ENCODE measurements at regions not wholly inside any gene's neighbourhood (a gene's known extent, or its start where the extent isn't known, plus 50 kb on each side); places are given as distances from the start of the nearest gene placed in this dataset.

DNA sequence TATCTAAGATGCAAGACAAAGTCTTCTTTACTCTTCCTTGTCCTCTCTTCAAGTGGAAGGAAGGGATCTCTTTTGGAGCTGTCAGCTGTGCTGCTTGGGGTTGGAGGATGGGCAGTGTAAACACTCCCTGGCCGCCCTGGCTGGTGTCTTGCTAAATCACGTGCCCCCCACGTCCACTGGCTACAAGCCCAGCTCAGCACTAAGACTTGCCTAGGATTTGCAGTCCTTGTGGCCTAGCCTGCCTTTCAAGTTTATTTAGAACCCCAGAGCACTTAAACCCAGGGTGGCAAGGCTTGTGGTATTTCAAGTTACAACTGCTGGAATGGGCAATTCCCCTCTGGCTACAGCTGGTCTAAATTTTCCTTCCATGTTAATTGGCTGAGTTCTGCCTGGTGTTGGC, 272.4 kb upstream of the MYO3A start:
- no peak for DNase-seq (ENCODE audit: low read depth in 2 of 2)

DNA sequence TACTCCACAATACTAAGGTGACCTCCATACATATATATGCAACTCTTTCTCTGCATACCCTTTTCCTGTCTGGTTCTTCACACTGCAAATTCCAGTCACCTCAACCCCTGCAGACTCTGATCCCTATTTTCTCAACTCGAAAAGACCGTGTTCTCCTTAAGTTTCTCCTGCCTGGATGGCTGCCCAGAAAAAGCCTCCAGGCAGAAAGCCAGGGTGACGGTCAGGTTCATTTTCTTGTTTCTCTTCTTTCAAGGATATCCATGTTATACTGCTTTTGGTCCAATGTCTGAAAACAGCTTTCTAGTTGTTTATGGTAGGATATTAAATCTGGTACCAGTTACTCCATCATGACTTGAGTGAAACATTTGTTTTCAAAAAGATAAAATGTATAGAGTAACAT, 267.8 kb upstream of the MYO3A start:
- no peak for DNase-seq (ENCODE audit: low read depth in 2 of 2)

DNA sequence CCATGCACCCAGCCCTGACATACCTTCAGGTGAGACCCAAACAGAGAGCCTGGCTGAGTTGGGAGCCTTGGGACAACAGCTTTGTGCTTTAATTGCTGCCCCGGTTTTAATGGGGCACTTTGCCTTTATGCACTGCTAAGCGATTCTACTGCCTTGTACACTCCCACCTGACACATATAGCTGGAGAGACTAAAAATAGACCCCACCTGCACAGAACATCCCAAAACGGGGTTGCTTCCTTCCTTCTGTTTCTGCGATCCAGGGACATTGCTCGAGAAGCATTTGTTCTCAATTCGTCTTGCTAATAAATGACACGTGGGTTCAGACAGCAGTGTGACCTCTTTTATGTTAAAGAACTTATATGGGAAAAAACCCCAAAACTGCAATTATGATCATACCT, 258.8 kb upstream of the MYO3A start:
- DNase-seq (ENCODE audit: low read depth in 2 of 2) = no peak

DNA sequence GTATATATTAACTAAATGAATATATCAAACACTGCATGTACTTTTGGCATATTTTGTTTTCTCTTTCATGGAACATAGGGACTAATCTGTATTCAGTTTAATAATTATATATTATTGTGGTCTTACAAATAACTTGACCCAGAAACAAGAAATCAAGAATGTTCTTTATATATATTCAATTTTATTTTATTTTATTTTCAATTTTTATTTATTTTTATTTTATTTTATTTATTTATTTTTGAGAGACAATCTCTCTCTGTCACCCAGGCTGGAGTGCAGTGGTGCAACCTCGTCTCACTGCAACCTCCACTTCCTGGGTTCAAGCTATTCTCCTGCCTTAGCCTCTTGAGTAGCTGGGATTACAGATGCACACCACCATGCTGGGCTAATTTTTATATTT, 258.4 kb upstream of the MYO3A start:
- DNase-seq (ENCODE audit: low read depth in 2 of 2) = no peak

DNA sequence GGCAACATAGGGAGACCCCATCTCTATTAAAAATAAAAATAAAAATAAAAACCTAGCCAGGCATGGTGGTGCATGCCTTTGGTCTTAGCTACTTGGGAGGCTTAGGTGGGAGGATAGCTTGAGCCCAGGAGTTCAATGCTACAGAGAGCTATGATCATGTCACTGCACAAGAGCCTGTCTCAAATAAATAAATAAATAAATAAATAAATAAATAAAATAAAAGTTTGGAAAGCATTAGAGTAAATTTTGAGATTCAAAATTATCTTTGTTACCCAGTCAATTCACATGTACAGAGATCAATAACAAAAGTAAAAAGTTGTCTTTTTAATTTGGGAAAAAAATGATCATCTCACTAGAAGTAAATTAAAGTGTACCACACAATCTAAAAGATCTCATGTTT, 255.8 kb upstream of the MYO3A start:
- DNase-seq (ENCODE audit: low read depth in 2 of 2) = no peak

DNA sequence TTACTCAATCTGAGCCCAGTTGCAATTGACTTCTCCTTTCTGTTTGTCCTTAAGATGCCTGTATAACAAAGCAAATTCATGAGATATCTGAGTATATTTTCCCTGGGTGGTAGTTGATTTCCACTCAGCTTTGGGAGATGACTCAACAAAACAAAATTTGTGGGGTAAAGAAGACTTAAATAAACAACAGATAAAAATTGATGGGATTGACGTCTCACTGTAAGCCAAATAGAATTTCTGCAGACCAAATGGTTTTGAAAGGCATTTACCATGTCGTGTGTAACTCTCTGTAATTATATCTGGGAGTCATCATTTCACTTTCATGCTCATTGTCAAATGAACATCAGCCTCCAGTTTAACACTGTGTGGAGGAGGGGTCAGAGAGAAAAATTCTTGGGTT, 255.4 kb upstream of the MYO3A start:
- no peak for DNase-seq (ENCODE audit: low read depth in 2 of 2)

DNA sequence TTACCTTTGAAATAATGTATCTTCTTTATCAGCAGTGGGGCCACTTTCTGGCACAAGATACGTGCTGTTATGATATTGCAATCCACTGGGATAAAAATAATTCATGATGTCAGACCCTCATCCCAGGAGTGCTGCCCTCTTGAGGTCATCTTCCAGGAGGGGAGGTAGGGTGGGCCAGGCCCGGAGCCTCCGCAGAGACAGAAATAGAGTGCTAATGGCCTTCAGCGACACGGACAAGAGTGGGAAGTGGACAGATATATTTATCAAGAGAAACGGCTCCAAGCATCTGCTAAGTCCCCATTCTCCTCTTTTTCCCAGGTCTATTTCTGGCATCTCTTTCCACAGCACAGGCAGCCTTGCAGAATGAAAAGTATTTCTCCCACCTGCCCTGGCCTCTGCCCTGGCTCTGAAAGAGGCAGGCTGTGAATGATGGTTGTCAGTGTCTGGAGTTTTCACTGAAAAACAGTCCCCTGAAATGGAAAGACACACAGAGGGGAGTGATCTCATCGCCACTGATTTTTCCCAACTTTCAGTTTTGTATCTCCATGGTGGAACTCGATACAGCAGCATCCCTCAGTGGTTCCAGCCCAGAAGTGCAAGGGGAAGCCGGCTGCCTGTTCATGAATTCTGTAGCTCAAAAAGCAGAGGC, 251.7 kb upstream of the MYO3A start:
- no peak for DNase-seq (ENCODE audit: low read depth in 2 of 2)

DNA sequence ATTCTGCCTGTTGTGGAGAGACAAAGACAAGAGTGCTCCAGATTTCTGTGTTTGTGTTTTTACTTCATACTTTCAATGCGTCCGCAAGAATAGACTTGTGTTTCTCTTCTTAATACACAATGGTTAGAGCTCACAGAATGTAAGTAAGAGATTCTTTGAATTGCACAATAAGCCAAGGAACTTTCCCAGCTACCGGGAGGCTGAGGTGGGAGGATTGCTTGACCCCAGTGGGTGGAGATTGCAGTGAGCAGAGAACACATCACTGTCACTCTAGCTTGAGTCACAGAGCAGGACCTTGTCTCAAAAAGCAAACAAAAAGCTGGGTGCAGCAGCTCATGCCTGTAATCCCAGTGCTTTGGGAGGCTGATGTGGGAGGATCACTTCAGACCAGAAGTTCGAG, 250.7 kb upstream of the MYO3A start:
- DNase-seq (ENCODE audit: low read depth in 2 of 2) = no peak

DNA sequence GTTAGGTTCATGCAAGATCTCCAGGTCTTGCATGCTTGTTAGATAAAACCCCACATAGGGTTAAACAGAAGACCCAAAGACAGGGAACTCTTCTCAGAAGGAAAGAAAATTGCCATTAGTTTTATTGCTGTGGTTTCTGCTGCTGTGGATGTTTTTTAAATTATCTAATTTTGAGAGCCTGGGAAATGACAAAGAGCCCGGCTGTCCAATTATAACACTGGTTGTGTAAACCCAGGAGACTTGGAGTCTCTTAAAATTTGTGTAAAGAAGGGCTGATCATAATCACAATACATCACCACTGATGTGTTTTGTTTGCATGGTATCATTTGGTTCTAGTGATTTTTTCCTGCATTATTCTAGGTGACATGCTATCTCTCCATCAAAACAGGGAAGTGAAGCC, 246.5 kb upstream of the MYO3A start:
- no peak for DNase-seq (ENCODE audit: low read depth in 2 of 2)

DNA sequence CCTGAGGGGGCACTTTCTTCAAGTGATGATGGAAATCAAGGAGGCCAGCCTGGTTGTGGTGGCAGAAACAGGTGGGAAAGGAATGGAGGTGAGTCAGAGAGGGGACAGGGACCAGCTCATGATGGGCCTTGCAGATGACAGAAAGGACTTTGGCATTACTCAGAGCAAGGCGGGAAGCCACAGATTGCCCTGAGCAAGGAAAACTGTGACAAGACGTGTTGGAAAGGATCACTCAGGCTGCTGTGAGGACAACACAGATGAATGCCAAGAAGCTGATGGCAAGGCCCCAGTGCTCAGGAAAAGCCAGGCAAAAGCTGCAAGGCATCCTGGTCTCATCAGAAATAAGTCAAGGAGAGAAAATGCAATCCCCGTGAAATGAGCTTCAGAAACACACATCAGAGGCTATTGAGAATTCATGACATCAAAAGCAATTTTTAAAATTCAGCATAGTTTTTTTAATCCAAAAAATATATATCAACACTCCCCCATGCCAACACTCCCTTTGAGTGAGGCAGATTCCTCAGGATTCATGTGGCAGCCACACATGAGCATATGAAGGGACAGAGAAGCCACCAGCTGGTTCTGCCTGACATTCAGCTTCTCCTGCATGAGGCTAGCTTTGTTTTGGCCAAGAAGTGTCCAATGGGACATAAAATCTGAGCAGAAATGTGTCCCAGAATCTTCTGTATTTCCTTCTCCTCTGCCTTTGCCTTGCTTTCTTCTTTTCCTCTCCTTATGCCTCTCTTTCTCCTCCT, 244.5 kb upstream of the MYO3A start:
- no peak for DNase-seq (ENCODE audit: low read depth in 2 of 2)

DNA sequence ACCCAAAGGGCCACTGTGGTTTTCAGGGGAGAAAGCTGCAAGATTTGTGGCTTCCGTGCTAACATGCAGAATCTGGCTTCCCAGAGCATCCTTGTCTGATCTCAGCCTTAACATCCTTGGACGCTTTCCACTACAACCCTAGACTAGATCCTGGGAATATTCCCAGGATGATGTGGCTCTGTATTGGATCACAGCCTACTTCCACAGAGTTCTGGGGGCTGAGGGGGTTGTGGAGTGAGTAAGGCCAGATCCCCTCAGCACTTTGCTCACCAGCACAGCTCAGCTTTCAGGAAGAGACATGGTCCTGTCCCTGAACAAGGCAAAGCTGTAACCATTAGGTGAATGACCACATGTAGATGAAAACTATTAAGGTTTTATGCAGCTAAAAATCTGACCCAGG, 241.3 kb upstream of the MYO3A start:
- no peak for DNase-seq (ENCODE audit: low read depth in 2 of 2)

DNA sequence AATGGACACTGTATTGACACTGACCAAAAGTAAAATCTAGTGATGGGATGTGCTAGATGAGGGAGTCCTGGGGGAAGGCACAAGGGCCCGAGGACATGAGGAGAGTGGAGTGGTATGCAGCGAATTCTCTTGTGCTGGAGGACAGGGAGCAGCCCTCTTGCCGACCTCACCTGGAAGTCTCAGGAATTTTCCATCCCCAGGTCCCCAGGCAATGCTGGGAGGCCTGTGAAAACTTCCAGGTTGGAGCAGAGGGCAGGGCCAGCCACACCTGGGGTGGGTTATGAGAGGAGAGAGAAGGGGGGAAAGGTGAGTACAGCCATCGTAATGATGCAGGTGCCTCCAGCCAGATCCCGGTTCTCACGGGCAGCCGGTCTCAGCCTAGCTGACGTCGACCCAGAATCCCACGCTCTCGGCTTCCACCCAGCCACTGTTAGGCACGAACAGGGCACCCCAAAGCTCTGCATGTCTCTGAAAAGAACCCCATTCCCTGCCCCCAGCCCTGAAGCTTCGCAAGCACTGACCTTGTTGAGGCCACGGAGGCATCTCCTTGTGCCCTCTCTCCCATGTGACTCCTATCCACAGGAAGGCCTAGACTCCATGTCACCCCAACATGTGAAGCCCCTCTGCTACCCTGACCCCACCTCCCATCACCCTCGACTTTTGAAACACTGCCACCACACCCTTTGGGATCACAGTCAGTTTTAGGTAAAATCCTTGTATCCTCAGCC, 239.7 kb upstream of the MYO3A start:
- DNase-seq (ENCODE audit: low read depth in 2 of 2) = no peak

DNA sequence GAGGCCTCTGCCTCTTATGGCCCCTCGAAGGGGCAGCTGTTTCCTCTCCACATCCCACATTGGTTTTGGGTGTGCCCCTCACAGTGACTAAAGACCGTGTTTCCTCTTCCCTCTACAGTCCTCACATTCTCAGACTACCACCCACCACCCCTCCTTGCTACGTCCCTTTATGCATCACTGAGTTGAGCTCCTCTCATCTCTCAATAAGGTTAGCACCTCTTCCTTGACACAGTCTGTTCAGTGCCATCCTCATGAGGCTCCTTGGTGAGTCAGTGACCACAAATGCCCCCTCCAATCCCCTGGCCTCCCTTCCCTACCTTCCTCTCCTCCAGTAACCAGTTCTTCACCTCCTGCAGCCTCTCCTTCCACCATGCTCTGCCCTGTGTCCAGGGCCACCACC, 239.1 kb upstream of the MYO3A start:
- no peak for DNase-seq (ENCODE audit: low read depth in 2 of 2)

DNA sequence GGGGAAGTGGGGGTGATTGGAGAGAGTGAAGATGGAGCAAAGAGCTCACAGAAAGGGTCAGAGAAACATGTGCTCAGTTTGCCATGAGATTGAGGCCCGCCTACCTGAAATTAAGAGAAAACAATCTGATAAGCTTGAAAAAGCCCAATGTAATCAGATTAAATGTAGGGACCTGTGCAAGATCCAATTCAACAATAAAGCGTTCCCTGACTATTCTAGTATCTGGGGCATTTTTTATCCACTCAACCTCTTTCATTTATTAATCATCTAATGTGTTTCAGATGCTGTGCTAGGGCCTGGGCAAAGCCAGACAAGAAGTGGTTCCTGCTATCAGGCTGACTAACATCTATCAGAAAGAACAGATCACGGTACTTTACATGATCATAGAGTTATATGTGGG, 238.4 kb upstream of the MYO3A start:
- no peak for DNase-seq (ENCODE audit: low read depth in 2 of 2)

DNA sequence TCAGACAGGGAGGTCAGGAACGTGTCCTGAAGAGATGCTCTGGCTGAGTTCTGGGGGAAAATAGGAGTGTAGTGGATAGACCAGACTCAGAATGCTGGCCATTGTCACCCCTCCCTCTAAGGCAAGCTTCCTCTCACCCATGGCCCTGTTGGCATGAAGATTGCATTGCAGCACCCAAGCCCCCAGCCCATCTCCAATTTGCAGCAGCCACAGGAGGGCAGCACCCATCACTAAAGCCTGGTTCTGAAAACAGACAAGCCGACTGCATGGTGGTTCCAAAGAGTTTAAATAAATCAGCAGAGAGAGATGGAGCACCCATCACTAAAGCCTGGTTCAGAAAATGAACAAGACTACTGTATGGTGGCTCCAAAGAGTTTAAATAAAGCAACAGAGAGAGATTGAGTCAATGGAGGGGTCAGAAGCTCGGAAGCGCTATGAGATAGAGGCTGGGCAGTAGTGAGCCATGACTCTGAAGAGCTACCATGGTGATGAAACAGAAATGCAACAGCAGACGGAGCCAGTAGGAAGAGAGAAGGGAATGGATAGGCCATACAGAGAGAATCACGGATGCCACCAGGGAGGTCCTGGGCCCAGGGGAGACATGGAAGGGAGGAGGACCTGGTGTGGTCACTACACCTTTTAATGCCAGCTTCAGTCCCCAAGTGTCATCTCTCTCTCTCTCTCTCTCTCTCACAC, 237.9 kb upstream of the MYO3A start:
- no peak for DNase-seq (ENCODE audit: low read depth in 2 of 2)

DNA sequence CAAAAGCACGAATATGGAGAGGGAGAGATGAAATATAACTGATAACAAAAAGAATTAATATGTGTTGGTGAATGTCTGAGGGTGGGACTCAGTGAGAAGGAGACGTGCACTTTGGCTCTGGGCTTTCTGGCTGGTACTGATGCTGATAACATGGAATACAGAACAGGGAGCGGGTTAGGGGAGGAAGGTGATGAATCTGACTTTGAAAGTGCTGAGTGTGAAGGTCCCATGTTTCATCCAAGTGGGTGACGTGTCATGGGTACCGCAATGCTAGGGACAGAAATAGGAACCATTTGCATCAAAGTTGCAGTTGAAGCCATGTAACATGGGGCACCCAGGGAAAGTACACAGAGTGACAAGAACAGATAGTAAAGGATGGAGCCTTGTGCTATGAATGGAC, 236.6 kb upstream of the MYO3A start:
- no peak for DNase-seq (ENCODE audit: low read depth in 2 of 2)

DNA sequence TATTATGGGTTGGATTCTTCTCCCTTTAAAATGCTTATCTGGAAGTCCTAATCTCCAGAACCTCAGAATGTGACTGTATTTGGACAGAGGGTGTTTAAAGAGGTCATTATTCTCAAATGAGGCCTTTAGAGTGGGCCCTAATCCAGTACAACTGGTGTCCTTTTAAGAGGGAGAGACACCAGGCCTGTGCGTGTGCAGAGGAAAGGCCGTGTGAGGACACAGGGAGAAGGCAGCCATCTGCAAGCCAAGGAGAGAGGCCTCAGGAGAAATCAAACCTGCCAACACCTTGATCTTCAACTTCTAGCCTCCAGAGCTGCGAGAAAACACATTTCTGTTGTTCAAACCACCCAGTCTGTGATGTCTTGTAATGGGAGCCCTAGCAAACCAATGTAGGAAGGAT, 235.4 kb upstream of the MYO3A start:
- no peak for DNase-seq (ENCODE audit: low read depth in 2 of 2)

DNA sequence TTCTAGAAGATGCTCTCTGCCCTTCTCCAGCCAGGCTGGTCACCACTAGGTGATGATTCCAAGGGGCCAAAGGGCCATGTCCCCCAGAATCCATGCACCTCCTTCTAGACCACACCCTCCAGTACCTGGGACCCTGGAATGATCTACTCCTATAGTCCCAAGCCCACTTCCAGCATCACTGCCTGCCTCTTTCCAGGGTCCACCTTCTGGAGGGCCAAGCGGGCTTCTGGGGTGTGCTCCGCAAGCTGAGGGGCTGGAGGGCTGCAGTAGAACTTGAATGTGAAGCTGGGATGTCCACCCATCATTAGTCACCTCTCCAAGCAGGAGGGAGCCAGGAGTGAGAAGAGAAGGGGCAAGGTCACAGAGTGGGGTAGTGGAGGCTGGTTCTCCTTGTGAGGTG, 234.4 kb upstream of the MYO3A start:
- no peak for DNase-seq (ENCODE audit: low read depth in 2 of 2)

DNA sequence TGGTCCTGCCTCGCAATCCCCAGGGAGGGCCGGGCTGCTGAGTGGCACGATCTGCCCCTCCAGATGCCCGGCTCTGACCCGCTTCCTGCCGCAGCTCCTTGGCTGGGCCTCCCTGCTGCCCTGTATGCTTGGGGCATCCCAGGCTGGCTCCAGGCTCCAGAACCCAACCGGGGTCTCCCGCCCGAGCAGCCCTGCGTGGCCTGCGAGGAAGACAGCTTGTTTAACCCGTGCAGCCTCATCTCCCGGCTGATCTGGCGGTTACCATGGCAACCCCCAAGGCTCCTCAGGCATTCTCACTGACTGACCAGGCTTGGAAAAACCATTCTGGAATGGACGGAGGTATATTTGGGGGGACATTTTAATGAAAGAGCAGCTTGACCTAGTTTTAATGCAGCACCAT, 232.4 kb upstream of the MYO3A start:
- no peak for DNase-seq (ENCODE audit: low read depth in 2 of 2)

DNA sequence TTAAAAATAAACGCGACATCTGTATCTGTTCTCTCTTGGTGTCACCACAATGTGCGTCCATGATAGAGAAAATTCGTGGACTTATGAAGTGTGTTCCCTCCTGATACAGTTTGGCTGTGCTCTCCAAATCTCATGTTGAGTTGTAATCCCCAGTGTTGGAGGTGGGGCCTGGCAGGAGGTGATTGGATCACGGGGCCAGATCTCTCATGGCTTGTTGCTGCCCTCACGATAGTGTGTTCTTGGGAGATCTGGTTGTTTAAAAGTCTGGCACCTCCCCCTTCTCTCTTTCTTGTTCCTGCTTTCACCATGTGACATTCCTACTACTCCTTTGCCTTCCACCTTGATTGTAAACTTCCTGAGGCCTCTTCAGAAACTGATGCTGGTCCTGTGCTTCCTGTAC, 229.4 kb upstream of the MYO3A start:
- DNase-seq (ENCODE audit: low read depth in 2 of 2) = no peak

DNA sequence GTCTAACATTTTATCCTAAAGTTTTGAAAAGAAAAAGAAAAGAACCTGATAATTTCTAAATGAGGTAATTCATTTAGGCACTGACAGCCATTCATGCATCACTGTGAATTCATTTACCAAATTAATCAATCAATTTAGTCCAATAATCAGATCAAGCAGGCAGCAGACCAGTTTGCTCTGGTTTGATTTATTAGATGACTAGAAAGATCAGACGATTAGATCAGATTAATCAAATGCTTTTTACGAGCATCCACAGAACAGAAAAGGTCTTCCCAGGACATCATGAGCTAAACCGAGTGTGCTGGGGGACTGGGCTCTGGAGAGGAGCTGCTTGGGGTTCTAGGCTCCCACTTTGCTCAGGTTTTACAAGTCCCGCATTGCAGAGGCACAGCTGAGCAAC, 226.5 kb upstream of the MYO3A start:
- no peak for DNase-seq (ENCODE audit: low read depth in 2 of 2)

DNA sequence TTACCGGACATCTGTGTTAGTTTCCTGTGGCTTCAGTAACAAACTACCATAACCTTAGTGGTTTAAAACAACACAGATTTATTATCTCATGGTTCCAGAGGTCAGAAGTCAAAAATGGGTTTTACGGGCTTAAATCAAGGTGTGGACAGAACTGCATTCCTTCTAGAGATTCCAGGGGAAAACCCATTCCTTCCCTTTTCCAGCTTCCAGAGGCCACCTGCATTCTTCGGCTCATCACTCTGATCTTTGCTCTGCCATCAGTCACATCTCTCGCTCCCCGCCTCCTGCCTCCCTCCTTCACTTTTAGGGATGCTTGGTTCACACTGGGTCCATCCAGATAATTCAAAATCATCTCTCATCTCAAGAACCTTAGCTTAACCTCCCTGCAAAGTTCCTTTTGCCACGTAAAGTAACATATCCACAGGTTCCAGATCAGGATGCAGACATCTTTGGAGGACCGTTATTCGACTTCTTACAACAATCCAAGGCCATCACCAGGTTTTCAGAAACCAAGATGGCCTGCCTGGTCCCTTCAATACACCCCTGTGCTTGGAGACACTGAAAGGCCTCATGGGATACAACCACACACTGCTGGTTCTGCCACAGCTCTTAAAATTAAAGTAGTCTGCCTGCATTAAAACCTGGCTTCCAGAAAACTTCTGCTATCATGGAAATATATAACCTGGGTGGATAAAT, 225.9 kb upstream of the MYO3A start:
- no peak for DNase-seq (ENCODE audit: low read depth in 2 of 2)

Measured in stimulated activated CD4-positive, alpha-beta T cell treated with anti-CD3 and anti-CD28 coated beads, Interleukin-4, amount 100 ng/mL, for 48 hours (primary cell).